HG03571 (cell line): ENCODE measurements at regions not wholly inside any gene's neighbourhood (a gene's known extent, or its start where the extent isn't known, plus 50 kb on each side); places are given as distances from the start of the nearest gene placed in this dataset.

Source experiments
- ATAC-seq: cut with Tn5 transposase; IDR thresholded peaks from one replicate; pipeline ENCODE4 v1.9.1; 2021; ENCODE audit not compliant: unreplicated experiment

DNA sequence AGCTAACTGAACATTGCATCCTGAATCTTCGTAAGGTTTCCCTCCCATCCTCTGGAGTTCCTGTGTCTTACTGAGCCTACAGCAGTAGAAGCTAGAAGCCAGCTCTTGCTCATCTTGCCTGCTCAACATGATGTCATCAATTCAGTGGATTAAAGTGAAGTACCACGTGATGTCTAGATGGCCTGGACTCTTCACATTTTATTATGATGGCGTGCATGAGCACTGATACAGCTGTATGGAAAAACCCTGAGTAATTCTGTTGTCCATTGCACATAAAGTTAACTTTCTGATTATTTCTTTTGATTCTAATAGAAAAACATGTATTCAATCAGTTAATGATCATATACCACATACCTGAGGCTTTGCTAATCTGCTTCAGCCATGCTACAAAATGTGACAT lies 2387.7 kb upstream of the TENM3 start:
- no peak for ATAC-seq

DNA sequence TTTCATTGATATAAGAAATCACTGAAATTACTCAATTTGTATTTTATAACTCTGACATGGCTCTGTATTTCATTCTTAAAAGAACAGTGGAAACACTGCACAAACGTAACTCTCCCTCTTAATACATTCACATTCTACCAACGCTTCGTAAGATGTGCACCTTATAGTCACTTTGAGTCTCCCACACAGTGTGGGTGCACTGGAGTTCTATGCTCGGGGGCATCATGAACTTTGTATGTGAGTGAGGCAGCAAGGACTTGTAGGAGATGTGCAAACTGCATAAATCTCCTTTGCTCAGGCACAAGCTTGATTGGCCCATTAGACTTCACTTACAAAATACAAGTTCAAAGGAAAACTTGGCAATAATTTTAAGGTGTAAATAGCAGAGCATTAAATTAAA lies 2385.0 kb upstream of the TENM3 start:
- no peak for ATAC-seq

DNA sequence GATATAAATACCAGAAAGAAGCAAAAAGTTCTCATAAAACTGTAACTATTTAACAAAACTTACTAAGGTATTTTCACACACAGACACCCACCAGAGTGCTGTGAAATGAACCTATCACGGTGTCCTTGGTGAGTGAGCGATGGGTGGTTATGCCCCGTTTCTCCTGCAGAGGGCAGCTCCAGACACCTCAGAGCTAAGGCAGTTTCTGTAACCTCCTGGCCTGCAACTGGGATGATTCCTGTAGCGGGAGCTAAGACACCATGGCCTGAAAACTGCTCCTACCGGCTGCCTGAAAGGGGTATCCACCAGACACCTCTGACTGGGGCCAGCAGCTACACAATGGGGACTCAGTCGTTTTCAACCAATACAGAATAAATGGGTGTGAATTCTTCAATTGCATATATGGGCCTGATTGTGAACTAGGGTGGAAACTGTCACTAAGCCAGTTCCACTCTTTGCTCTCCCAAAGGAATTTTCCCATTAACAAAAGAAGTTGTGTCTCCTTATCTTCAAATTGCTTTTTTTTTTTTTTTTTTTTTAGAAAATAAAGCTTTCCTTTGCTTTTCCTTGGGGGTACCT lies 2375.8 kb upstream of the TENM3 start:
- ATAC-seq: peak; percentile 99

DNA sequence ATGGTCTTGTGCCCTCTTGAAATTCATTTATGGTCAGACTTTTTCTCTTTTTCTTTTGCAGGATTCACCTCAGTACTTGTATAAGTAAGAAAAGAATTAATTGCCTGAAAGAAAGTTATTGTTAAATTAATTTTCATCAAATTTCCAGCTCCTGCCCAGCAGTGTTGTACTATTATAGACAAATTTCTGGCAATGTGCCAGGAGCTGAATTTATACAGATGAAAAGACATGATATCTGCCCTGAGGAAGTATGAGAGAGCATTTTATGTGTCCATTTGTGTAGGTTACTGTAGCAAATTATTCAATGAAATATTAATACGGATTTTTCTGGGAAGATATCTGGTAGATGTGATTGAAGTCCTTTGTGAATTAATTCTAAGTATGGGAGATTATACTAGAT lies 2371.5 kb upstream of the TENM3 start:
- no peak for ATAC-seq

DNA sequence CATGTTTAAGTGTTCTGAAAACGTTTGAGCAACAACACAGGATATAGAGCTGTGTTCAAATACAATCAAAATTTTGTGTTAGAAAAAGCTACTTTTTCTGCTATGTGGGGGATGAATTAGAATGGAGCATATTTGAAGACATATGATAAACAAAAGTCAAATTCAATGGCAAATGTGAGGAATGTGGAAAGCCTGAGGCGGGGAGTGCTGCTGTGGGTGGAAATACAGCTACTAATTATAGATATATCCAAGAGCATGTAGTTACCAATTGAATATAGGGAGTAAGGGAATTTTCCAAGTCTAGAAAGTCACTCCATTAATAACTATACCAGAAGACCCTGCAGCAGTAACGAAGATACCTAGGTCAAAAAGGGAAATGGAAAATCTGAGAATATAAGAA lies 2370.4 kb upstream of the TENM3 start:
- no peak for ATAC-seq

DNA sequence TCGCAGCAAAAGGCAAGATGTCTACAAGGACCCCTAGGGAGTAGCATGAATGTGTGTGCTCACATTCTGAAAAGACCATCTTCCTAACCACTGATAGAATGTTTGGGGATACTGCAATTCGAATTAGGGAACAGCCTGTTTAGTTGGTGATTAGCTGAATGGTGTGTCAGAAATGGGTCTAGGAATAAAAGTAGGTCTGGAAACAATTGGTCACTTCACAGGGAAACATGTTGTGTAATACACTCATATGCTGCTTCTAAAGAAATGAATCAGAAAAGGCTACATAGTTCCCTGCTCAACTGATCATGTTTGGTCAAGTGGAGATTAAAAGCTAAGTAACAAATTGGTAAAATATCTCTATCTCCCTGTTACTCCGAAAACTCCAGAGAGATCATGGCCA lies 2362.4 kb upstream of the TENM3 start:
- ATAC-seq: no peak

DNA sequence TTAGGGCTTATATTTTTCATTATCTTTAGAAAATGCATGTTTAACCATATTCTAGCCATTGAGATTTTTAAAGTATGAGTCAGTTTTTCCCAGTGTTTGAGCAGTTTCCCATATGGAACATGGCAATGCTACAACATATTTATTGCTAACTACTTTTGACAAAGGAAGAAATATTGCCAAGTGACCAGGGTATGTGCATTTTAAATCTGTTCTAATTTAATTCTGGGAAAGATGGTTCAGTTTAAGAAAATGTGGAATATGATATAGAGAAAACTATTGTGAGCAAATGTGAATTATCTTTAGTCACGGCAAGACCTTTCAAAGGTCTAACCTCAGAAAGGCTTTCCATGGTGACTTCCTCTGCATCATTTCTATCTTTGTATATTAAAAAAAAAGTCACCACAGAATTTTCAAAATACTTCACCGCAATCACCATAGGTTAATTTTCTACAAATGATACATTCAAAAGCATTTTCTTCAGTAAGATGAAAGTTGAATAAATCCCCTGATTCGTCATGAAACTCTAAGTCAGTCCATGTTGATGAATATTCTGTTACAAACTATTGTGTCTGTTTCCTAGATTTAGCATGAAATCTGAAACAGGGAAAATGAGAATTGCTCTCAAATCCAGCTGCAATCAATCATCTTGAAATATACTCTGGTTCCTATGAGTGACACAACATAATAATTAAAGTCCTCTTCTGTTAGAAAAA lies 2349.0 kb upstream of the TENM3 start:
- ATAC-seq: no peak

DNA sequence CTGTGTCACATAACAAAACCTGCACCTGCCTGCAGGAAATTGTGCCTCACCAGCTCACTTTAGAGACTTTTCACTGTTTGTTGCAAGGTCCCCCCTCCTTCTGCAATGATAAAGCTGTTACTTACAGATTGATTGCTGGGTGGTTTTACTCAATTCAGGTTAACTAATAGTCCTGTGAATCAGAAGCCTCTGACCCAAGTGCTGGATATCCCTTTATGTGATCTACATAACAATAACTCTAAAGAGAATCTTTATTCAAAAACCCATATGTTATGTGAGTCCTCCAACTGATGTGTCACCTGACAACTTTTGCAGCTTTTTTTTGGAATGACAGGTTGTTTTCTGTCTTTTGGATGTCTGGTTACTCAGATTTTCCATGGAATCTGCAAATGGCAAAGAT lies 2323.6 kb upstream of the TENM3 start:
- ATAC-seq: no peak

DNA sequence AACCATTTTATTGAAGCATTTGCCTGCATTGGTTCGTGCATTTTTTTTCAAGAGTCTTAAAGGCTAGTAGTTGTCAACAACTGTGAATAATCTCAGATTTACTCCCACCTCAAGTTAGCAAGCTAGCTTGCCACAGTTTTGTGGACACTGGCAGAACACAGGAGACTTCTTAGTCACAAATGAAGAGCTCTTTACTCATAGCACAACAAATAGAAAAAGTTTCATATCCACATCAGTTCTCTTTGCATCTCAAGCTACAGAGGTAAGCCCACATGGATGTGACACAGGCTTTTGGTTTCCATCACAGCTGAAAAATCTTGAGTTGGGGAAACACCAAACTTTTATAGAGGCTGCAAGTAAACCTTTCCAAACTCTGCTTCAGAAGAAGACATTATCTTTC lies 2315.7 kb upstream of the TENM3 start:
- no peak for ATAC-seq

DNA sequence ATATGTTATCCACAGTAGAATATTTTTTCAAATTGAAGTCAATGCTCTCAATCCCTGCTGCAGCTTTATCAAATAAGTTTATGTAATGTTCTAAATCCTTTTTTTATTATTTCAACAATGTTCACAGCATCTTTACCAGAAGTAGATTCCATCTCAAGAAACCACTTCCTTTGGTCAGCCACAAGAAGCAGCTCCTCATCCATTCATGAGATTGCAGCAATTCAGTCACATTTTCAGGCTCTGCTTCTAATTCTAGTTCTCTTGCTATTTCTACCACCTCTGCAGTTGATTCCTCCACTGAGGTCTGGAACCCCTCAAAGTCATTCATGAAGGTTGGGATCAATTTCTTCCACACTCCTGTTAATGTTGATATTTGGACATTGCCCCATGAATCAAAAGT lies 2301.3 kb upstream of the TENM3 start:
- no peak for ATAC-seq

DNA sequence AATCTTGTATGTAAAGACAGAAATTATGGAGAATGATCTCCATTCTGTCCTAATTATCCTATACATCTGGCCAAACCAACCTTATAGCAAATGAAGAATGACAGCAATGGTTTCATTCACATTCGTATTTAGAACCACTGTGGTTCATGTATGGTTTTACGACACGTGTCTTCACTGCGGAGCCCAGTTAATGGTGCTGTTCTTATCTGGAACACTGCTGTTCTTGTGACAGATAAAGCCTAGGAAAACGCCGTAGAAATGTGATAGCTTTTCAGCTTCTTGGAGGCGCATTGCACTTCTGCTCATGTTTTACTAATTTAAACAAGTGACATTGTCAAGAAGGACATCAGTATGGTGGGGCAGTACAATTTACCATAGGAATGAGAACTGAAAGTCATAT lies 2266.4 kb upstream of the TENM3 start:
- no peak for ATAC-seq

DNA sequence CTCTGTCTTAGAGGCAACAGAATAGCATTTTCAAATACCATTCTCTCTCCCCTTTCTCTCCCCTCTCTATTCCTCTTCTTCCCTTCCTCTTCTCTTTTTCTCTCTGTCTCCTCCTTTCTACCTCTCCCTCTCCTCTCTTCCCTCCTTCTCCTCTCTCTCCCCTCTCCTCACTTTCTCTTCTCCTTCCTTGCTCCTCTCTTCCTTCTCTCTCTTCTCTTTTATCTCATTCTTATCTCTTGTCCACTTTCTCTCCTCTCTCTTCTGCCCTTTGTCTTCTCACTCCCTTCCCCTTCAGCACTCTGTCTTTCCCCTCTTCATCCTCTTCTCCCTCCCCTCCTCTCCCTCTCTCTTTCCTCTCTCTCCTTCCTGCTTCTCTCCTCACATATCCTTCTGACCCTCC lies 2265.8 kb upstream of the TENM3 start:
- no peak for ATAC-seq

DNA sequence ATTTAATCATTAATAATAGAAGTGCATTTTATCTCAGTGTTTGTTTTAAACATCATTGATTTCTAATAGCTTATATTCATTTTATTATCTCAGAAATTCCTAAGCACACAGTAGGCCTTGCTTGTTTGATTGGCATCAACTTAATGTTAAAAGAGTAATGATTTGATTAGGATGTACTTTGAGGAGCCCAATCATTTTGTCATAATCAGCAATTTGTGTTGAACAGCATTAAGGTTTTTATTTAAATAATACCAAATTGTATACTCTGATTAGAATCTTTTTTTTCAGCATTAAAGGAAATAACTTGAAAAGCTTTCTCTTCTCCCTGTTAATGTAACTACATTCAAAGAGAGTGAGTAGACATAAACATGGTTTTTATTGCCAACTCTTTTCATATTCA lies 2262.0 kb upstream of the TENM3 start:
- ATAC-seq: no peak

DNA sequence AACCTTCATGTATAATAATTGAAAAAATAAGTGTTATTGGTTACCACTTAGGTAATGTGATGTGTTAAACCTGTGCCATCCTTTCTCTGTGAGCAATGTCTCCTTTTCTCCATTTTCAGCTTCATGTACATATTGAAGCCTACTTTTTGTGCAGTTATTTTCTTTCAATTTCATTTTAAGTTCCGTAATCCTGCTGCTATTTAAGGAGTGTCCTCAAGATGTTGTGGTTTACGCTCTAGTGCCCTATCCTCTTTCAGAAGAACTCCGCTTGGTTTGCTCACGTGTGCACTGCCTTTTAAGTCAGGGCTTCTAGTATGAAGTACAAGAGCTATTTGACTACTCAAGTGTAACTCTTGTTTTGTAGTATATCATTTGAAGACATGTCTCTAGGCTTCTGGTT lies 2253.2 kb upstream of the TENM3 start:
- peak; percentile 99 for ATAC-seq

DNA sequence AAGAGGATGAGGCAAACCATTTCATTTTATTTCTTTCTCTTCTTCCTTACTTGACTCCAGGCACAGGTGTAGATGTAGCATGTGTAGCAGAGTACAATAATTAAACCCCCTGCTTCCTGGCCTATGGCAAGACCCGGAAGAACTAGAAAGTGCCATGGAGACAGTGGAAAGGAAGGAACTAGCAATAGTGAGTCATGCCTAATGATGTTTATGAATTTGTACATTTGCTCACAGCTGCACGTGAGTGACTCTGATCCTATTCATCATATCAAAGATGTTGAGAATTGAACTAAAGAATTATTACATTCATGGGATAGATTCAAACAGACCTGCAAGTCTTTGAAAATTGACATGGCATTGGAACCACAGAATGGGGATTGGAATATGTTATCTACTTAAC lies 2233.9 kb upstream of the TENM3 start:
- no peak for ATAC-seq

DNA sequence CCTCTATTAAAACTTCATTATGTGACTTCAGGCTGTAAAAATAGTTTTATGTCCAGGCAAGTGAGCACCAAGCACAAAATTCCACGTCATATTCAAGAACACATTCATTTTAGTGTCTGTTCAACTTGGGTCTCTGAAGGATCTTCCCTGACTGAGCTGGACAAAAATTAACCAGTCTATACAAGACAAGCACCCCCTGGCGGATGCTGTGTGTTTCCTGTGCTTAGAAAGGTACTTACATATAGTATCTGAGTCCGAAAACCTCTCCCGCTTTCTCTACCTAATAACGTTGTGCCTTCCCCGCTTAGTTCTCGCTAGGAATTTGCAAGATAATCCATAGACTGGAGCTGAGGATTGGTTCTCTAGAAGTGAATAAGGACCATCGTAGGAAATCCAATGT lies 2214.5 kb upstream of the TENM3 start:
- peak; percentile 78 for ATAC-seq

DNA sequence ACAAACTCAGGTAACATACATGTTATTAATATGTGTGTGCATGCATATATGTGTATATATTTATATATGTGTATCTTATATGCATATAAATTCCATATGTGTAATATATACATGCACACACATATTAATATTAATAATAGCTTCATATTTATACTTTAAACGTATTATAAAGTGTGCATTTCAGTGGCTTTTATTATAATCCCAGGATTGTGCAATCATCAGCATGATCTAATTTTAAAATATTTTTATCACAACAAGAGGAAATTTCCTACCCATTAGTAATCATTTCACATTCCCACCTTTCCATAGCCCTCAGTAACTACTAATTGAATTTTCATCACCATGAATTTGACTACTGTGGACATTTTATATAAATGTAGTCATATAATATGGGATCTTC lies 2211.9 kb upstream of the TENM3 start:
- ATAC-seq: no peak

DNA sequence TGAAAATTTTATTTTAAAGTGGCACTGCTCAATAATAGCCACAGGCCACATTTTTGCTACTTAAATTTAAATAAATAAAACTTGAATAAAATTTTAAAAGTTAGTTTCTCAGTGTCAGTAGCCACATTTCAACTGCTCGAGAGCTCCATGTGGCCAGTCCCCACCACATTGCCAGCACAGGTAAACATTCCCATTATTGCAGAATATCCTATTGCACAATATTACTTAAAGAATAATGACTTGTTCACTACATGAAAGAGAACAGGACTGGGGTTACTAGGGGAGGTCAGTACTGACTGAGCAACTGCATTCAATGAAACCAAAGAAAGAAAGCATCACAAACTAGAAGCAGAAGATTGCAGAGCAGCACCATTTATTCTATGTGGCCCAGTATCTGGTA lies 2201.6 kb upstream of the TENM3 start:
- no peak for ATAC-seq

DNA sequence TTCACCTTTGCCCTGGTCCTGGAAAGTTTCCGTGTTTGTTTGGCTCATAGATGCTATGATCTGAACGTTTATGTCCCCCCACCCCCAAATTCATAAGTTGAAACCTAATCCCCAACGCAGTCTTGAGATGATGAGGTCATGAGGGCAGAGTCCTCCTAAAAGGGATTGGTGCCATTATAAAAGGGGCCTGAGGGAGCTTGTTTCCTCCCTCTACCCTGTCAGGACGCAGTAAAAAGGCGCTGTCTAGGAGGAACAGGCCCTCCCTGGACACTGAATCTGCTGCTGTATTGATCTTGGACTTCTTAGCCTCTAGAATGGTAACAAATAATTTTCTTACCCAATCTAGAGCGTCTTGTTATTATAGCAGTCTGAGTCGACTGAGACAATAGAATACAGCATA lies 2190.6 kb upstream of the TENM3 start:
- no peak for ATAC-seq

DNA sequence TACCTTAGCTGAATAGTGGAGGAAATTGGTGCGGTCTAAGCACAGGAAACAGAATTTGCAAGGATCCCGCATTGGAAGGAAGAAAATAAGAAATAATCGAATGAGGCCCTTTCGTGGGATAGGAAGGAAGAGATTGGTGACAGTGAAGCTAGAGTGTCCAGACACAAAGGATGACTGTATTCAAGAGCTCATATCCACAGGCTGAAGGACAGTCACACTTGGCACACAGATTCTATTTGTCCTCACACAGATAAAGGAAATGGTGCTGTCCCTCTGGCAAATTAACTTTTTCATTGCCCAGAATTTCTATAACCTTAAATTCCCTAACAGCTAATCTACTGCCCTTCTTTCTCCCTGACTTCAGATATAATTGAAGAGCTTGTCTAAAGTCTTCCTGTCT lies 2188.9 kb upstream of the TENM3 start:
- no peak for ATAC-seq

DNA sequence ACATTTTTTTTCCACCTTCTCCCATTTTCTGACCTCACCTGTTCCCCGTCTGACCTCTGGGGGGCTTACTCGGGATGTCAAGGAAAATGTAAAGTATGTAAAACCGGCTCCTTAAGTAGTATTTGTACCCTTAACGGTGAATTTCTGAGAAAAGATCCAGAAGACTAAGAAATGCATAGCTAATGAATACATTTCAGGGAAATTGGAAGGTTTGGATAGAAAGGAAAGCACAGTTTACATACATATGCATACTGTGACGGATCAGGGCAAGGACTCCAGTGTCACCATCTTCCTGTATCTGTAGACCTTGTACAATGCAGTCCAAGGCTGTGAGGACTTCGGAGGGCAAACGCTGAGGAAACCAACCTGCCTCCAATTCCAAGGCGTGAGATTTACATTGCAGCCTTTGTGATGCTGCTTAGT lies 2185.9 kb upstream of the TENM3 start:
- ATAC-seq: no peak

DNA sequence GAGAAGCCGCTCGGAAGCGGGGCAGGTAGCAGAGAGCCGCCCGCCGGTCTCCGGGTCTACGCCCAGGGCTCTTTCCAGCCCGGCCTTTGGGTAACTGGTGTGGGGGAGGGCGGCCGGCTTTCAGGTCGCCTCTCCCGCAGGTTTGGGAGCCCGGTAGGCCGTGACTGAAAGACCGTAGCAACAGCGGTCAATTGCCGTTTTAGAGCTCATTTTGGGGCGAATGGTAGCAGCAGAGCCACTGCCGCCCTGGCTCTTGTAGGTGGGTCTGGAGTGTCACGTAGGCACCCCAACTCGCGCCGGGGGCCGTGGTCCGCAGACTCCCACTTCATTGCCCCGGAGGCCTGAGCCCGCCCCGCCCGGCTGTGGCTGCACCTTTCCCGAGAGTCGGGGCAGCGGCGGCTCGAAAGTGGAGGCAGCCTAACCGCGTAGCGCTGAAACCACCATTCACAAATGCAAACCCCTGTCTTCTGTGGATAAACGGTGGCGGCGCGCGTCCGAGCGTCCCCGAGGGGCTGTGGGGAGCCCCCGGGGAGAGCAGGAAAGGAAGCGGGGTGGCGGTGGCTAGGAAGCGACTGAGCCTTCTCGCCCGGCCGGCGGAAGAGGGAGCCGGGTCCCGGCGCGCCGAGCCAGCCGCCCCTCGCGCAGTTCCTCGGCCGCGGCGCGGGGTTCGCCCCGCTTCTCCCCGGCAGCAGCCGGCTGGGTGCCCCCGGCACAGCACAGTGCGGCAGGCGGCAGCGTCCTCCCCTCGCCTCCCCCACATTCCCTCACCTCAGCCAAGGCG lies 2185.1 kb upstream of the TENM3 start:
- peak; percentile 53 for ATAC-seq
